ENCODE measurements at regions not wholly inside any gene's neighbourhood (a gene's known extent, or its start where the extent isn't known, plus 50 kb on each side); places are given as distances from the start of the nearest gene placed in this dataset.

- no peak for TF ChIP-seq CTCF (IDR thresholded peaks at IDR 0.05; ENCODE audit: low read depth, low read length, poor library complexity, severe bottlenecking)
- no peak for TF ChIP-seq EZH2phosphoT487 (IDR thresholded peaks at IDR 0.05; ENCODE audit: borderline replicate concordance, low read length)
Observed at GRCh38 chr7:145539910-145540309, 576.7 kb upstream of the CNTNAP2 start.
